Common myeloid progenitor, CD34-positive (primary cell): ENCODE measurements at regions not wholly inside any gene's neighbourhood (a gene's known extent, or its start where the extent isn't known, plus 50 kb on each side); places are given as distances from the start of the nearest gene placed in this dataset.

Source experiments
- CTCF ChIA-PET: fragments of 350-600 bp; sonication (Branson Sonifier 250); formaldehyde crosslinking; loops from one replicate; lab custom pipeline; 2021; ENCODE audit warnings: antibody characterized with exemption; lab: Charles Lee
- POLR2A ChIA-PET: fragments of 350-600 bp; sonication (Branson Sonifier 250); formaldehyde crosslinking; loops from one replicate; lab custom pipeline; 2021; ENCODE audit warnings: antibody characterized with exemption; lab: Charles Lee
- DNase-seq, 3 donors: peaks; one replicate each; pipeline versions ENCODE4 v3.0.0 to v3.0.0-alpha.2; 2013
- H3K27ac ChIP-seq, 2 experiments: 1 replicate in 1 of 2; 2 replicates in 1 of 2; pipeline ENCODE4 v1.7.0; 2013; ENCODE audit warnings: inconsistent platforms in 2 of 2, low read length in 2 of 2, mild to moderate bottlenecking in 2 of 2, low read depth in 1 of 2, moderate library complexity in 1 of 2; ENCODE audit not compliant: severe bottlenecking in 2 of 2, insufficient read depth in 1 of 2, poor library complexity in 1 of 2
- H3K27me3 ChIP-seq, 5 experiments: replicated peaks in 2 of 5; 1 replicate in 3 of 5; 2 replicates in 2 of 5; pipeline versions ENCODE4 v1.6.1 to v1.7.0; 2013; ENCODE audit warnings: low read length in 4 of 5, mild to moderate bottlenecking in 2 of 5, moderate library complexity in 2 of 5, inconsistent platforms in 1 of 5; ENCODE audit not compliant: insufficient read depth in 5 of 5, control insufficient read depth in 4 of 5
- H3K36me3 ChIP-seq, 4 experiments: 1 replicate in 2 of 4; 2 replicates in 2 of 4; pipeline versions ENCODE4 v1.6.1 to v1.7.0; 2013; ENCODE audit warnings: low read length in 3 of 4, control low read depth in 1 of 4, mild to moderate bottlenecking in 1 of 4; ENCODE audit not compliant: control insufficient read depth in 4 of 4, insufficient read depth in 4 of 4
- H3K4me1 ChIP-seq, 4 experiments: 1 replicate in 3 of 4; 2 replicates in 1 of 4; pipeline versions ENCODE4 v1.6.1 to v1.7.1; 2013; ENCODE audit warnings: low read length in 3 of 4, mild to moderate bottlenecking in 3 of 4, control low read depth in 1 of 4, inconsistent platforms in 1 of 4, moderate library complexity in 1 of 4; ENCODE audit not compliant: control insufficient read depth in 4 of 4, insufficient read depth in 4 of 4; ENCODE audit errors: control extremely low read depth in 1 of 4
- H3K4me3 ChIP-seq, 7 experiments: 1 replicate in 4 of 7; 2 replicates in 3 of 7; pipeline versions ENCODE4 v1.5.1 to v1.7.0; 2013; ENCODE audit warnings: mild to moderate bottlenecking in 7 of 7, low read length in 6 of 7, moderate library complexity in 6 of 7, inconsistent platforms in 2 of 7, low read depth in 2 of 7, control low read depth in 1 of 7; ENCODE audit not compliant: insufficient read depth in 4 of 7, control insufficient read depth in 1 of 7; ENCODE audit errors: extremely low read depth in 1 of 7
- H3K9me3 ChIP-seq, 5 experiments: 1 replicate in 4 of 5; 2 replicates in 1 of 5; pipeline versions ENCODE4 v1.6.1 to v1.7.1; 2013; ENCODE audit warnings: low read length in 4 of 5, mild to moderate bottlenecking in 2 of 5, inconsistent platforms in 1 of 5, low read depth in 1 of 5, moderate library complexity in 1 of 5; ENCODE audit not compliant: control insufficient read depth in 4 of 5, insufficient read depth in 2 of 5; ENCODE audit errors: control extremely low read depth in 1 of 5
- WGBS: methylation state at CpG from one replicate; pipeline ENCODE4 v1.1.5; 2013; ENCODE audit not compliant: insufficient coverage; 5-methylcytosine and 5-hydroxymethylcytosine counted together

- Histone ChIP-seq H3K4me1 (no peaks in the 10 kb centered on the region), H3K4me3 (no peak overlapping the region), H3K9me3 (no peaks in the 10 kb centered on the region), H3K36me3 (no peaks in the 10 kb centered on the region), H3K27ac (no peak overlapping the region), H3K27me3 (peaks cover 0 to 2% (median 0%) of the 10 kb centered on the region in 5 experiments)
- no CpG with 5 or more reads among the region's 4 CpGs for WGBS
- ChIA-PET POLR2A (no interaction called here), CTCF (no interaction called here)
- DNase-seq: no peak
These were observed 477.5 kb upstream of the MPDZ start for GRCh38 chr9:13756943-13757342.

GRCh38 chr9:13755551-13755950 lies 476.1 kb upstream of the MPDZ start:
- H3K4me3 ChIP-seq: no peak overlapping the region
- WGBS: 100% methylated on average over 1 of the region's 1 CpG
- H3K4me1 ChIP-seq: no peaks in the 10 kb centered on the region
- H3K36me3 ChIP-seq: no peaks in the 10 kb centered on the region
- ChIA-PET CTCF (no interaction called here), POLR2A (no interaction called here)
- H3K27ac ChIP-seq: no peak overlapping the region
- peaks cover 0 to 2% (median 0%) of the 10 kb centered on the region in 5 experiments for H3K27me3 ChIP-seq
- H3K9me3 ChIP-seq: no peaks in the 10 kb centered on the region
- DNase-seq: no peak

- 94% methylated on average over 2 of the region's 3 CpGs for WGBS
- no peak overlapping the region for H3K27ac ChIP-seq
These were observed 471.1 kb upstream of the MPDZ start for GRCh38 chr9:13750639-13751038.

GRCh38 chr9:13750061-13750460 lies 470.6 kb upstream of the MPDZ start:
- Histone ChIP-seq H3K4me1 (no peaks in the 10 kb centered on the region), H3K4me3 (no peak overlapping the region), H3K27me3 (no peaks in the 10 kb centered on the region), H3K36me3 (no peaks in the 10 kb centered on the region), H3K27ac (no peak overlapping the region), H3K9me3 (no peaks in the 10 kb centered on the region)
- WGBS: 100% methylated on average over 1 of the region's 4 CpGs
- ChIA-PET CTCF (no interaction called here), POLR2A (no interaction called here)
- no peak for DNase-seq

More at GRCh38 chr9:13750639-13751038, 471.1 kb upstream of the MPDZ start:
- CTCF ChIA-PET: no interaction called here
- no peaks in the 10 kb centered on the region for H3K9me3 ChIP-seq
- POLR2A ChIA-PET: no interaction called here
- no peaks in the 10 kb centered on the region for H3K36me3 ChIP-seq
- no peaks in the 10 kb centered on the region for H3K4me1 ChIP-seq
- no peak for DNase-seq
- H3K27me3 ChIP-seq: no peaks in the 10 kb centered on the region
- no peak overlapping the region for H3K4me3 ChIP-seq

- Histone ChIP-seq H3K9me3 (no peaks in the 10 kb centered on the region), H3K27ac (no peak overlapping the region), H3K27me3 (no peaks in the 10 kb centered on the region), H3K36me3 (no peaks in the 10 kb centered on the region), H3K4me3 (no peak overlapping the region), H3K4me1 (no peaks in the 10 kb centered on the region)
- no peak for DNase-seq
- POLR2A ChIA-PET: no interaction called here
- no CpG with 5 or more reads among the region's 1 CpG for WGBS
- CTCF ChIA-PET: no interaction called here
These were observed 467.4 kb upstream of the MPDZ start for GRCh38 chr9:13746876-13747275.

- WGBS: 95% methylated on average over 10 of the region's 16 CpGs
- CTCF ChIA-PET: no interaction called here
- H3K9me3 ChIP-seq: no peaks in the 10 kb centered on the region
These were observed 464.9 kb upstream of the MPDZ start for GRCh38 chr9:13744261-13744901.

GRCh38 chr9:13737885-13738284 lies 458.4 kb upstream of the MPDZ start:
- POLR2A ChIA-PET: no interaction called here
- CTCF ChIA-PET: no interaction called here

More at GRCh38 chr9:13744261-13744901, 464.9 kb upstream of the MPDZ start:
- Histone ChIP-seq H3K27me3 (no peaks in the 10 kb centered on the region), H3K4me3 (no peak overlapping the region), H3K27ac (no peak overlapping the region), H3K4me1 (no peaks in the 10 kb centered on the region), H3K36me3 (no peaks in the 10 kb centered on the region)
- POLR2A ChIA-PET: no interaction called here
- DNase-seq: no peak

More at GRCh38 chr9:13737885-13738284, 458.4 kb upstream of the MPDZ start:
- no peak for DNase-seq
- Histone ChIP-seq H3K9me3 (no peaks in the 10 kb centered on the region), H3K27me3 (no peaks in the 10 kb centered on the region), H3K27ac (no peak overlapping the region), H3K4me1 (no peaks in the 10 kb centered on the region), H3K36me3 (no peaks in the 10 kb centered on the region), H3K4me3 (no peak overlapping the region)
